PC-9 (cell line): ENCODE measurements at regions not wholly inside any gene's neighbourhood (a gene's known extent, or its start where the extent isn't known, plus 50 kb on each side); places are given as distances from the start of the nearest gene placed in this dataset.

Experiments used
- CTCF ChIP-seq: fragments of 200-600 bp; sonication (generic); conservative IDR thresholded peaks from 2 replicates; pipeline ENCODE4 v1.6.1; 2017; ENCODE audit warnings: mixed run types, antibody characterized with exemption, mild to moderate bottlenecking, moderate library complexity
- EZH2 ChIP-seq: fragments of 200-600 bp; sonication (generic); IDR thresholded peaks from 2 replicates; pipeline ENCODE4 v1.8.0; 2017; ENCODE audit warnings: antibody characterized with exemption, low read depth

GRCh38 chr12:28699029-28699428 is 450.0 kb upstream of the FAR2 start:
- TF ChIP-seq CTCF (no peak), EZH2 (no peak)
